Neuronal stem cell (in vitro differentiated cells): ENCODE measurements at regions not wholly inside any gene's neighbourhood (a gene's known extent, or its start where the extent isn't known, plus 50 kb on each side); places are given as distances from the start of the nearest gene placed in this dataset.

Source experiments
- DNase-seq: peaks from one replicate; pipeline ENCODE4 v3.0.0-alpha.2; 2013; ENCODE audit warnings: low spot score
- H2AFZ ChIP-seq: one replicate; pipeline ENCODE4 v1.6.1; 2013; ENCODE audit warnings: mild to moderate bottlenecking, low read length, inconsistent platforms
- H2AK5ac ChIP-seq: 2 replicates; pipeline ENCODE4 v1.6.1; 2013; ENCODE audit warnings: low read depth, mild to moderate bottlenecking, inconsistent platforms, low read length, moderate library complexity, mixed read lengths
- H2BK120ac ChIP-seq: 2 replicates; pipeline ENCODE4 v1.6.1; 2013; ENCODE audit warnings: low read depth, mild to moderate bottlenecking, inconsistent platforms, low read length, moderate library complexity, mixed read lengths
- H2BK12ac ChIP-seq: one replicate; pipeline ENCODE4 v1.6.1; 2013; ENCODE audit warnings: low read length, inconsistent platforms
- H2BK15ac ChIP-seq: 2 replicates; pipeline ENCODE4 v1.6.1; 2013; ENCODE audit warnings: mild to moderate bottlenecking, low read length, inconsistent platforms, mixed read lengths
- H2BK5ac ChIP-seq: one replicate; pipeline ENCODE4 v1.6.1; 2013; ENCODE audit warnings: inconsistent platforms, mild to moderate bottlenecking, low read length, moderate library complexity
- H3K14ac ChIP-seq: one replicate; pipeline ENCODE4 v1.6.1; 2013; ENCODE audit warnings: low read length, inconsistent platforms
- H3K18ac ChIP-seq: 2 replicates; pipeline ENCODE4 v1.6.1; 2013; ENCODE audit warnings: low read length, inconsistent platforms
- H3K23ac ChIP-seq: 2 replicates; pipeline ENCODE4 v1.6.1; 2013; ENCODE audit warnings: low read depth, mild to moderate bottlenecking, mixed read lengths, low read length, inconsistent platforms; ENCODE audit not compliant: poor library complexity
- H3K27ac ChIP-seq: replicated peaks from 3 replicates; pipeline ENCODE4 v1.5.1; 2013; ENCODE audit warnings: low read length, inconsistent platforms
- H3K27me3 ChIP-seq, 3 experiments: 2 replicates each; pipeline ENCODE4 v1.6.1; 2013; ENCODE audit warnings: low read length in 3 of 3, mild to moderate bottlenecking in 2 of 3, inconsistent platforms in 1 of 3, low read depth in 1 of 3, mixed read lengths in 1 of 3, moderate library complexity in 1 of 3; ENCODE audit not compliant: control insufficient read depth in 3 of 3, insufficient read depth in 3 of 3
- H3K36me3 ChIP-seq, 2 donors: replicated peaks in 1 of 2; 2 replicates each; pipeline ENCODE4 v1.6.1; 2013; ENCODE audit warnings: low read length in 2 of 2; ENCODE audit not compliant: control insufficient read depth in 2 of 2, insufficient read depth in 2 of 2
- H3K4ac ChIP-seq: 2 replicates; pipeline ENCODE4 v1.6.1; 2013; ENCODE audit warnings: inconsistent platforms, mild to moderate bottlenecking, low read length, moderate library complexity
- H3K4me1 ChIP-seq, 2 donors: 1 replicate in 1 of 2; 2 replicates in 1 of 2; pipeline ENCODE4 v1.6.1; 2013; ENCODE audit warnings: low read length in 2 of 2, low read depth in 1 of 2; ENCODE audit not compliant: control insufficient read depth in 2 of 2, insufficient read depth in 1 of 2
- H3K4me2 ChIP-seq: one replicate; pipeline ENCODE4 v1.6.1; 2013; ENCODE audit warnings: mild to moderate bottlenecking, low read length, inconsistent platforms; ENCODE audit not compliant: insufficient read depth, poor library complexity, severe bottlenecking
- H3K4me3 ChIP-seq, 2 donors: 2 replicates each; pipeline ENCODE4 v1.5.1; 2013; ENCODE audit warnings: low read length in 2 of 2, mild to moderate bottlenecking in 2 of 2, inconsistent platforms in 1 of 2, moderate library complexity in 1 of 2
- H3K79me1 ChIP-seq: one replicate; pipeline ENCODE4 v1.6.1; 2013; ENCODE audit warnings: low read depth, mild to moderate bottlenecking, inconsistent platforms, low read length, moderate library complexity
- H3K9ac ChIP-seq: one replicate; pipeline ENCODE4 v1.6.1; 2013; ENCODE audit warnings: mild to moderate bottlenecking, low read depth, low read length, inconsistent platforms; ENCODE audit not compliant: poor library complexity
- H3K9me3 ChIP-seq, 2 donors: replicated peaks in 1 of 2; 2 replicates each; pipeline versions ENCODE3 to v1.6.1; 2013; ENCODE audit warnings: low read length in 2 of 2, mild to moderate bottlenecking in 2 of 2, inconsistent platforms in 1 of 2, low read depth in 1 of 2, mixed read lengths in 1 of 2, moderate library complexity in 1 of 2; ENCODE audit not compliant: control insufficient read depth in 2 of 2, insufficient read depth in 1 of 2
- H4K8ac ChIP-seq: one replicate; pipeline ENCODE4 v1.6.1; 2013; ENCODE audit warnings: low read depth, mild to moderate bottlenecking, inconsistent platforms, low read length, moderate library complexity
- H4K91ac ChIP-seq: one replicate; pipeline ENCODE4 v1.6.1; 2013; ENCODE audit warnings: low read length, low read depth, mild to moderate bottlenecking, inconsistent platforms; ENCODE audit not compliant: poor library complexity
- WGBS, 2 donors: extraction: QIAGEN DNeasy Blood & Tissue Kit; methylation state at CpG; one replicate each; pipeline ENCODE4 v1.1.7; 2013; ENCODE audit warnings: missing lambda C conversion rate in 2 of 2, mixed read lengths in 1 of 2; ENCODE audit not compliant: insufficient read length in 2 of 2, insufficient replicate concordance in 1 of 2; ENCODE audit errors: extremely low coverage in 2 of 2; 5-methylcytosine and 5-hydroxymethylcytosine counted together

DNA sequence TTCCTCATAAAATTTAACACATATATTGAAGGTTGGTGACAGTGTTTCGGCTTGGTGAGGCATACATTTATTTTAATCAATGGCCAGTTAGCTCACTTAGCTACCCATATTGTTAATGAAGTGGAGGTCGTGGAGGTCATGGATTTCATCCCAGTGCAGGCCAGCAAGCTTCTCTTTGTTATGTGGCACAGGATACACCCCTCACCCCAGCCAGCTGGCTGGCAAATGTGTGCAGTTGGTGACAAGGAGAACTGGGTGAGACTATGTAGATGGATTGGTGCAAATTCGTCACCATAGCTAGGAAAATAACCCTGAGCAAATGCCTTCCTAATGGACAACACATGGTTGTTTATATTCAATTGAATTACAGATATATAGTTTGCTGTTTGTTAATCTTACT is 50.5 kb upstream of the FOXP2 start:
- no CpG with 5 or more reads among the region's 3 CpGs for WGBS, 2 donors
- peak; percentile 51 for DNase-seq
- Histone ChIP-seq H3K36me3 (no peaks in the 10 kb centered on the region), H3K4ac (no peak overlapping the region), H4K8ac (no peak overlapping the region), H3K4me2 (no peak overlapping the region), H3K27me3 (no peaks in the 10 kb centered on the region), H3K18ac (no peak overlapping the region), H3K27ac (no peak overlapping the region), H3K9ac (no peak overlapping the region), H3K14ac (no peak overlapping the region), H2BK15ac (no peak overlapping the region), H2AK5ac (no peak overlapping the region), H2BK120ac (no peak overlapping the region), H4K91ac (no peak overlapping the region), H2BK12ac (no peak overlapping the region), H3K4me3 (no peak overlapping the region), H3K79me1 (no peaks in the 10 kb centered on the region), H2AFZ (no peak overlapping the region), H3K23ac (no peak overlapping the region), H2BK5ac (no peak overlapping the region), H3K9me3 (peaks cover 0 to 2% of the 10 kb centered on the region in 2 donors), H3K4me1 (peaks cover 3 to 15% of the 10 kb centered on the region in 2 donors)

GRCh38 chr7:114363292-114363691 is 51.3 kb upstream of the FOXP2 start:
- Histone ChIP-seq H2BK12ac (no peak overlapping the region), H3K9me3 (peaks cover 0 to 5% of the 10 kb centered on the region in 2 donors), H3K18ac (no peak overlapping the region), H3K4me3 (no peak overlapping the region), H3K4ac (no peak overlapping the region), H2AK5ac (no peak overlapping the region), H2BK120ac (no peak overlapping the region), H3K23ac (no peak overlapping the region), H4K91ac (no peak overlapping the region), H3K4me2 (no peak overlapping the region), H3K36me3 (no peaks in the 10 kb centered on the region), H3K14ac (no peak overlapping the region), H2BK5ac (no peak overlapping the region), H2BK15ac (no peak overlapping the region), H2AFZ (no peak overlapping the region), H3K27me3 (no peaks in the 10 kb centered on the region), H4K8ac (no peak overlapping the region), H3K4me1 (peaks cover 3 to 15% of the 10 kb centered on the region in 2 donors), H3K27ac (no peak overlapping the region), H3K79me1 (no peaks in the 10 kb centered on the region), H3K9ac (no peak overlapping the region)
- whole genome bisulfite sequencing, 2 donors = no CpG with 5 or more reads among the region's 1 CpG
- no peak for DNase-seq

- no peak overlapping the region for H2BK120ac ChIP-seq
- peaks cover 0 to 5% of the 10 kb centered on the region in 2 donors for H3K9me3 ChIP-seq
- no peak overlapping the region for H2BK5ac ChIP-seq
- H3K18ac ChIP-seq = no peak overlapping the region
- no peak overlapping the region for H2AK5ac ChIP-seq
- no peak overlapping the region for H3K4me2 ChIP-seq
- no peaks in the 10 kb centered on the region for H3K27me3 ChIP-seq
- H4K91ac ChIP-seq = no peak overlapping the region
- H3K4me3 ChIP-seq = no peak overlapping the region
- H3K27ac ChIP-seq = no peak overlapping the region
- no CpG with 5 or more reads among the region's 2 CpGs for WGBS, 2 donors
- H3K36me3 ChIP-seq = no peaks in the 10 kb centered on the region
- H3K9ac ChIP-seq = no peak overlapping the region
- H3K23ac ChIP-seq = no peak overlapping the region
- H2AFZ ChIP-seq = no peak overlapping the region
- peaks cover 0 to 1% of the 10 kb centered on the region in 2 donors for H3K4me1 ChIP-seq
- H4K8ac ChIP-seq = no peak overlapping the region
- H3K4ac ChIP-seq = no peak overlapping the region
- DNase-seq = no peak
- H3K79me1 ChIP-seq = no peaks in the 10 kb centered on the region
- no peak overlapping the region for H2BK12ac ChIP-seq
- no peak overlapping the region for H3K14ac ChIP-seq
- H2BK15ac ChIP-seq = no peak overlapping the region
These were observed 55.7 kb upstream of the FOXP2 start for GRCh38 chr7:114358911-114359310.

DNA sequence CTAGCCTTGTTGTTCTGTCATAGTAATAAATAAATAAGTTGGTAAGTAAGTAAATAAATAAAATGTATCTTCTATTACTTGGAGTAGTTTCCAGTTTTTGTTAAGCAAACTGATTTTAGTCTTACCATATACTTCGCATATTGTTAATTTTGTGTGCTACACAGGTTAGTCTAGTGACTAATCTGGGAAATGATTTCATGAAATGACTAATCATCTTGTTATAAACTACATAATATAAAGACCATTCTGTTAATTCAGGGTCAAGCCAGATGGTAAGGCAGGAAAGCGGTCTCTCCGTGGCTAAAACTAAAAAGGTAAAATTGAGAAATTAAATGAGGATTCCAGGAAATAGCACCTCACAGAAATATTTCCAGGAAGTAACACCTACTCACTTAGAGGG is 58.5 kb upstream of the FOXP2 start:
- Histone ChIP-seq H4K8ac (no peak overlapping the region), H3K4me3 (no peak overlapping the region), H2BK120ac (no peak overlapping the region), H3K23ac (no peak overlapping the region), H2AFZ (no peak overlapping the region), H2BK15ac (no peak overlapping the region), H3K9me3 (peaks cover 0 to 5% of the 10 kb centered on the region in 2 donors), H3K27ac (no peak overlapping the region), H2BK5ac (no peak overlapping the region), H2AK5ac (no peak overlapping the region), H3K79me1 (no peaks in the 10 kb centered on the region), H3K18ac (no peak overlapping the region), H2BK12ac (no peak overlapping the region), H3K9ac (no peak overlapping the region), H3K4me2 (no peak overlapping the region), H3K4me1 (no peaks in the 10 kb centered on the region), H3K14ac (no peak overlapping the region), H3K36me3 (no peaks in the 10 kb centered on the region), H3K27me3 (no peaks in the 10 kb centered on the region), H4K91ac (no peak overlapping the region), H3K4ac (no peak overlapping the region)
- no CpG with 5 or more reads among the region's 3 CpGs for WGBS, 2 donors
- DNase-seq = no peak
